C4-2B (cell line): ENCODE measurements at regions not wholly inside any gene's neighbourhood (a gene's known extent, or its start where the extent isn't known, plus 50 kb on each side); places are given as distances from the start of the nearest gene placed in this dataset.

Source experiments
- CTCF ChIP-seq: fragments of 450-650 bp; conservative IDR thresholded peaks from 2 replicates; pipeline ENCODE4 v1.5.1; 2017; ENCODE audit warnings: mild to moderate bottlenecking
- ZFX ChIP-seq: fragments of 450-650 bp; IDR thresholded peaks from 2 replicates; pipeline ENCODE4 v1.6.1; 2017

- TF ChIP-seq CTCF (peak; percentile 38), ZFX (no peak)
These were observed 2595.3 kb downstream of the ARAP2 start for GRCh38 chr4:33649015-33649414.
